GF-D8 (cell line): ENCODE measurements at regions not wholly inside any gene's neighbourhood (a gene's known extent, or its start where the extent isn't known, plus 50 kb on each side); places are given as distances from the start of the nearest gene placed in this dataset.

ENCODE experiments used
- DNase-seq: peaks from one replicate; lab custom pipeline; 2025; lab: John Stamatoyannopoulos, UW

DNA sequence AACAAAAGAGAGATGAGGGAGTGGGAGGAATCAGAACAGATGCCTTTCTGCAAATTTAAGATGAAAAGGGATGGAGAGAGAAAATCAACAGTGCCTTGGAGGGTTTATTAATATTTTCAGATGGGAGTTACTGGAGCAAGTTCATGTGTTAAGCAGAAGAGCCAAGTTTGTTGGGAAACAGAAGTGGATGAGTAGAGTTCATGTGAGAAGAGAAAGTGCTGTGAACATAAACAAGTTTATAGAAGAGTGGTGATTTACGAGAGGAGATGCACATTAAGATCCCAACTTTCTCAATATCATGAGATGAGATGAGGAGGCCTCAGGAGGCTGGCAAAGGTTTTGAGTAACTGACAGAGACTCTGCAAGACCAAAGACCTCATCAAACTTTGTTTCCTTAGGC lies 274.1 kb upstream of the HTR2A start:
- DNase-seq, result no peak

GRCh38 chr13:47168618-47169017 lies 271.8 kb upstream of the HTR2A start:
- no peak for DNase-seq

- DNase-seq, result no peak
Observed at GRCh38 chr13:47168066-47168465, 271.2 kb upstream of the HTR2A start.

GRCh38 chr13:47166336-47166735 lies 269.5 kb upstream of the HTR2A start:
- no peak for DNase-seq

GRCh38 chr13:47159853-47160550 lies 263.1 kb upstream of the HTR2A start:
- DNase-seq, result no peak

GRCh38 chr13:47158593-47158992 lies 261.7 kb upstream of the HTR2A start:
- no peak for DNase-seq

- DNase-seq, result no peak
Observed at GRCh38 chr13:47148543-47148942, 251.7 kb upstream of the HTR2A start.

DNA sequence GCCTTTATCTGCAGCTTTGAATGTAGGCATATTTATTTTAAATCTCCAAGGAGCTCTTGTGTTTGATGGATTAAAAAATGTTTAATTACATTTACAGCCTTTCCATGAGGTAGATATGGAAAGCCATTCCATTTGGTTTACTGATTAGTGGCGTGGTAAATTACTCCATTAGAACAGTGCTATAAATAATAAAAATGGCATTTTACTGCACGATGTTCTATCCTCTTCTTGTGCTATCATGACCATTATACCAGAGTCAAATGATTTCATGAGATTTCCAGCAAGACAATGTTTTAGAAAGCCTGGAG lies 250.9 kb upstream of the HTR2A start:
- DNase-seq, result no peak

DNA sequence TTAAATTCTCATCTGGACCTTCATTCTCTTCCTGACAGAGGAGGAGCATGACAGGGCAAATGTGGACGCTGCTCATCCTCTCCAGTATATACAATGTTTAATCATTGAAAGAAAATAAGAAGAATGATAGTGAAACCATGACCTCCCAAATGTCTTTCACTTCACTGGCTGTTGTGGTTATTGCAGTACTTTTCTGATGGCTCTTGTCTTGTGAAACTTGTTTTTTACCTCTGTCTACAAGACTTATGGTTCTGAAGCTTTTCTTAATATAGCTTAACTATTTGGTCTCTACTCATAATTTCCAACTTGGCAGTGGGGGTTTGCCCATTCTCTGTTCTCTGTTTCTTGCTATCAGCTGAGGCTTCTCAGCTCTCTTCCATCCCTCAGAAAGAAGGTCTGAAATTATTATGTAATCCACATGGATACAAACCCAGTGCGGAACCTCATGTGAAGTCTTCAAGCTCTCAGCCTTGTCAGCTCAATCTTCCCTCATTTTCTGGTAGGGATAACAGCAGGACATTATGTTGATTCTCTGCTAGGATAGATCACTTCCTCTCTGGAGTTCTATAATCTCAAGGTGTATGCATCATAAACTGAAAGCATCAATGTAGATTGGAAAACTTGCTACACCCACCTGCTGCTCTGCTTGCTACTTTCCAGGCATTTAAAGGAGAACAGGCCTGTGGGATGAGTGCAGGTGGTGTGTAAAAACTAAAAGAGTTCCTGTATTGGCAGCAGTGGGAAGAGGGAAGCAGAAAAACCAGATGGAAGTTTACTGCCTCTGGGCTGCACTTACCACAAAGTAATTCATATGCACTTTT lies 250.3 kb upstream of the HTR2A start:
- no peak for DNase-seq

DNA sequence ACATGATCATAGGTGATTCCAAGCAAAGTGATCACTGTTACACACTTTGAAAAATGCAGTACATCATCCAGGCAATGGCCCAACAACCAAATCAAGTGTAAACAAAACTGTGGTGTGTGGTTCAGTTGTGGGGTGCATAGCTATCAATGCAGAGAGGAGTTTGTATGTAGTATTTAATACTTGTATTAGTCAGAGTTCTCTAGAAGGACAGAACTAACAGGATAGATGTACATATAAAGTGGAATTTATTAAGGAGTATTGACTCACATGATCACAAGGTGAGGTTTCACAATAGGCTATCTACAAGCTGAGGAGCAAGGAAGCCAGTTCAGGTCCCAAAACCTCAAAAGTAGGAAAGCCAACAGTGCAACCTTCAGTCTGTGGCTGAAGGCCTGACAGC lies 249.3 kb upstream of the HTR2A start:
- DNase-seq, result no peak

- no peak for DNase-seq
Observed at GRCh38 chr13:47144782-47145181, 247.9 kb upstream of the HTR2A start.

DNA sequence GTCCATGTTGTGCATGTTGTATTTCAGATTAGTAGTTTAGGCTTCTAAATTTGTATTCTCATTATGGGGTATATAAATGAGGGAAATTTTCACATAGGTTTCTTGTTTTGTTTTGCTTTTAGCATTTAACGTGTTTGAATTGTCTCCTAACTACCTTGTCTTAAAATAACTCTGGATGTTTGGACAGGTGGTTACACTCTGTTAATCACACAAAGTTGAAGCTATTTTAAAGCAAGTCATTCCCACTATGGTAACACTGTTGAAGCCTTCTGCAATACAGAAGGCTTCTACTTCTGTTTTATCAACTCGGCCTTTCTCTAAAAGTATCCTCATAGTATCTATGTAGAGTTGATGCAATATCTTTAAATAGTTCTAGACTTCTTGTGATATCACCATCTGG lies 245.3 kb upstream of the HTR2A start:
- no peak for DNase-seq

GRCh38 chr13:47139519-47139918 lies 242.7 kb upstream of the HTR2A start:
- DNase-seq, result no peak

DNA sequence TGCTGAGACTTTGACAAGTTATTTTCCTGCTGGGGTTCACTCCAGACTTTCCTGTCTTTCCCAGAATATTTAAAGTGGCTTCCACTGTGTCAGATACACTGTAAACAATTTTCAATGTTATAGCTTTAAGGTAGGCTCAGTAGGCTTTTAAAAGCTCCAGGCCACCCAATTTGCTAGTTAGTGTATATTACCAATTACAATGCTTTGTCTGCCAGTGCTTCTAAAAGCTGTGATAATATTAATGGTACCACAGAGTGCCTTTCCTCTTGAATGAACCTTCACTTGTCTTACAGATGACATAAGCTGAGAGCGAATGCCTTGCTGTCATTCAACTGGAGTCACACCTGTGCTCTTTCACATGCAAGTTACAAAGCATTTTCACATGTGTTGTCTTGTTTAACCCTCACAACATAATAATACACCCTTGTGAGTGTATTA lies 239.7 kb upstream of the HTR2A start:
- no peak for DNase-seq

DNA sequence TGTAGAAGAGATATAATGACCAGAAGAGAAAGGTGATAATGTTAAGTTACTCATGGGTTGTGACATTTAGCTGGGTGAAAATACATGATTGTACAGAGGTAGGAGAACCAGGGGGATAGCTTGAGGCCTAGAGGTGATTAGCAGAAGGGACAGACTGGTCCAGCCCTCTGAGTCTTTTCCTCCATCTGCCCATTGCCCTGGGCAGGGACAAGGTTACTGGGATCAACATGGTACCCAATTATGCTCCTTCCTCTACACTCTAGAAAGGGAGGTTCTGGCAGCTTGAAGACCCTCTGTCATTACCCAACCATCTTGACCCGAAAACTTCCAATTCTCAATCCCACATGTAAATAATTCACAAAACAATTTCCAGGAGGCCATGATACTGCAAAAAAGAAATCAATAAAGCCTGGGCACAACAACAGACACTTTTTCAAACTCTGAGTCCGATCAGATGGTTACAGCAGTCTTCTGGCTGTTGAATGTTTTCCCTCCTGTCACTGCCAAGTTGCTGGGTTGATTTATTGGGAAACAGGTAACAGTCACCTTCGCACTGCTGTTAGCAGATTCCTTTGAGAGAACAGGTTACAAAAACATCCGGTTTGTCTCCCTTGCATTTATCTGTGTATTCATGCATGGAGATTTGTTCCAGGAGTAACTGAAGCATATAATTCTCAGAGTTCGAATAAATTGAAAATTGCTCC lies 239.1 kb upstream of the HTR2A start:
- DNase-seq, result no peak

GRCh38 chr13:47134939-47135489 lies 238.2 kb upstream of the HTR2A start:
- no peak for DNase-seq

DNA sequence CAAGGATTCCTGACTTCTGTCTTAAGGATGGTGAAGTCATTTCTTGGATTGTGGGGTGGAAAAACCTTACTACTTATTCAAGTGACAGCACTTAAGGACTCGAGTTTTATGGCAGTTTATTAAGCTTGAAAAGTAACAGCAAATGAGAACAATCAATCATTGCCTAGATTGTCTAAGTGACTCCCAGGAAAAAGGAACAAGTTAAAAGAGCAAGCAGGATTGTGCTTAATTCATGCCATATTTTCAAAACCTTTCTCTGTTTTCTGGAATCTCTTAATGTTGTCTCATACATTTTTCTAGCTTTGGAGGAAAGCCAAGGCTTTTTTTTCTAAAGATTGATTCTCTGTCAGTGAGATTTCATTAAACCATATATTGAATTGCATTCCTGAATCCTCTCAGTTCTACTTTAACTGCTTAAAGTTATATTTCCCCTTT lies 236.2 kb upstream of the HTR2A start:
- DNase-seq, result no peak

GRCh38 chr13:47129461-47129860 lies 232.6 kb upstream of the HTR2A start:
- DNase-seq, result no peak

DNA sequence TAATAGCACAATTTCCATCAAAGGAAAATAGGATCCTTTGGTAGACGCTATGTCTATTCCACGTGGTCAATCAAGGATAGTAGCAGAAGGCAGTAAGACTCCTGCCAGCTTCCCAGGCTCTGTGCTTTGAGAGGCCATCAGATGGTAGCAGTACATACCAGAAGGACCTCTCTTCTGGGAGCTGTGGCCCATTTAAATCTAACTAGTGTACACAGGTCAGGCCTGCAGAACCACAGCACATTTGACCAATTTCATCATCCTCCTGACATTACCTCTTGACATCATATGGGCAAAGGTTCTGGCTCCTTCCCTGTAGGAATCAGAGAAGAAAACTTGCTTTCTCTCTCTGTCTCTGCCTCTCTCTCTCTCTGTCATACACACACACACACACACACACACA lies 229.6 kb upstream of the HTR2A start:
- DNase-seq, result no peak

DNA sequence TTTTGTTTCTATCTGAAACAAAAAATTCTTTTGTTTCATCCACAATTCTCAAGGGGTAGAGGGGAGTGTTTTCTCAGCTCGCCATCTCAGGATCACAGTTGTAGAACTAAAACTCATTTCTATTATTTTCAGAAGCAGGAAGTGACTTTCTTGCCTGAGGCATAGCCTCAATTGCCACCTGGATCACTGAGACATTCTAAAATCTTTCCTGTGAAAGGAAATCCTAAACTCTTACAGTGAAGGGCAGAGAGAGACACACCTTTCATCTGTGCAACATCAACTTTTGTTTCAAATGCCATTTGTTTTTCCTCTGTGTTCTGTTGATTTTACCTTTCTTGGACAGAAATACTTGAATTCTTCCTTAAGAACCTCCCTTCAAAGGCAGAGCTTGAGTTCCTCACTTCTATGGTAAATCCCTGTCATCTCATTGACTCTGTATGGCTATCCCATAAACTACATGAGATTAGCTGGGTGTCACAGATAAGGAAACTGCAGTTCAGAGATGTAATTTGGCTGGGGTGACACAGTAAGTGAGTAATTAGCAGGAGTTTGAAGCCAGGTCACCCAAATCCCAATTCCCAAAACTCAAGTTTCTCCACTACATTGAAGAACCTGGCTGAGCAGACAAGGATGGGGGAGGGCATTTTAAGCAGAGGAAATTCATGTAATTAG lies 224.4 kb upstream of the HTR2A start:
- DNase-seq, result no peak

DNA sequence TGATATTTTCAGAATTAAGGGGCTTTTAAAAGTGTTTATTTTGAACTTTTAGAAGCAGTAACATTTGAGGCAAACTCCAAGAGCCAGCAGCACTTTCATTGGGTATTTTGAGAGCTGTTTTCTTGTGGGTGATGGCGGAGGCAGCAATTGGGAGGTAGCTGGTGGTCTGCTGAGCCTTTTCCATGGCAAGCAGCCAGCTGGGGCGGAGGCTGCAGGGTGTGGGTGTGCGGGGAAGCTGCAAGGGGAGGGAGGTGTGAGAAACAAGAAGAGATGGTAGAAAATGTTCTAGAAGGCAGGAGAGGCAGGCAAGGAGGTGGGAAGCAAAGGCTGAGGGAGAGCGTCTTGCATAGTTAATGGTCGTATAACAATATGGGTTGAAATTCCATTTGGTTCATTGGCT lies 223.4 kb upstream of the HTR2A start:
- DNase-seq, result no peak

- no peak for DNase-seq
Observed at GRCh38 chr13:47119575-47120235, 222.9 kb upstream of the HTR2A start.
